C4-2B (cell line): ENCODE measurements at regions not wholly inside any gene's neighbourhood (a gene's known extent, or its start where the extent isn't known, plus 50 kb on each side); places are given as distances from the start of the nearest gene placed in this dataset.

Experiments
- H3K27ac ChIP-seq: fragments of 450-650 bp; 2 replicates; pipeline ENCODE4 v1.5.1; 2017
- ZFX ChIP-seq: fragments of 450-650 bp; IDR thresholded peaks from 2 replicates; pipeline ENCODE4 v1.6.1; 2017
- TF ChIP-seq, protein P1 (sequence below): fragments of 450-650 bp; conservative IDR thresholded peaks from 2 replicates; pipeline ENCODE4 v1.5.1; 2017; ENCODE audit warnings: mild to moderate bottlenecking

GRCh38 chr1:30262158-30262557 lies 461.2 kb downstream of the MATN1 start:
- H3K27ac ChIP-seq: no peak overlapping the region
- TF ChIP-seq, protein P1, sequence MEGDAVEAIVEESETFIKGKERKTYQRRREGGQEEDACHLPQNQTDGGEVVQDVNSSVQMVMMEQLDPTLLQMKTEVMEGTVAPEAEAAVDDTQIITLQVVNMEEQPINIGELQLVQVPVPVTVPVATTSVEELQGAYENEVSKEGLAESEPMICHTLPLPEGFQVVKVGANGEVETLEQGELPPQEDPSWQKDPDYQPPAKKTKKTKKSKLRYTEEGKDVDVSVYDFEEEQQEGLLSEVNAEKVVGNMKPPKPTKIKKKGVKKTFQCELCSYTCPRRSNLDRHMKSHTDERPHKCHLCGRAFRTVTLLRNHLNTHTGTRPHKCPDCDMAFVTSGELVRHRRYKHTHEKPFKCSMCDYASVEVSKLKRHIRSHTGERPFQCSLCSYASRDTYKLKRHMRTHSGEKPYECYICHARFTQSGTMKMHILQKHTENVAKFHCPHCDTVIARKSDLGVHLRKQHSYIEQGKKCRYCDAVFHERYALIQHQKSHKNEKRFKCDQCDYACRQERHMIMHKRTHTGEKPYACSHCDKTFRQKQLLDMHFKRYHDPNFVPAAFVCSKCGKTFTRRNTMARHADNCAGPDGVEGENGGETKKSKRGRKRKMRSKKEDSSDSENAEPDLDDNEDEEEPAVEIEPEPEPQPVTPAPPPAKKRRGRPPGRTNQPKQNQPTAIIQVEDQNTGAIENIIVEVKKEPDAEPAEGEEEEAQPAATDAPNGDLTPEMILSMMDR: no peak
- TF ChIP-seq ZFX: no peak

DNA sequence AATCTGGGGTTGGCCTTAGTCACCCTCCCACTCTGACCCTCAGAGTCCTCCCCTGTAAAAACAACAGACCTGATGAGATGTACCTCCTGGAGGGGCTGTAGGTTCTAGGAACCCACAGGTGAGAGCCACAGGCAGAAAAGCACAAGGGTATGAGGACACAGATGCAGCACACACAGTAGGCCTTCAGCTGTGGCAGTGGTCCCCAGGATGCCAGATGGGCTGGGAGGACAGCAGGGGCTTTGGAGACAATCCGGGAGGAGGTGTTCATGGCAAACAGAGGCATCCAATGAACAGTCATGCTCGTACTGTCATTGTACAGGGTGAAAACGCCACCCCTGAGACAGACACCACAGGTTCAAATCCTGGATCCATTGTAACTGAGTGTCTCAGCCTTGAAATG lies 463.1 kb downstream of the MATN1 start:
- TF ChIP-seq, protein P1: no peak
- no peak for TF ChIP-seq ZFX
- no peak overlapping the region for H3K27ac ChIP-seq

- no peak overlapping the region for H3K27ac ChIP-seq
- TF ChIP-seq, protein P1: no peak
- no peak for TF ChIP-seq ZFX
These were observed 463.8 kb downstream of the MATN1 start for GRCh38 chr1:30259631-30260030.

GRCh38 chr1:30258876-30259275 lies 464.5 kb downstream of the MATN1 start:
- H3K27ac ChIP-seq: no peak overlapping the region
- no peak for TF ChIP-seq ZFX
- TF ChIP-seq, protein P1: no peak

DNA sequence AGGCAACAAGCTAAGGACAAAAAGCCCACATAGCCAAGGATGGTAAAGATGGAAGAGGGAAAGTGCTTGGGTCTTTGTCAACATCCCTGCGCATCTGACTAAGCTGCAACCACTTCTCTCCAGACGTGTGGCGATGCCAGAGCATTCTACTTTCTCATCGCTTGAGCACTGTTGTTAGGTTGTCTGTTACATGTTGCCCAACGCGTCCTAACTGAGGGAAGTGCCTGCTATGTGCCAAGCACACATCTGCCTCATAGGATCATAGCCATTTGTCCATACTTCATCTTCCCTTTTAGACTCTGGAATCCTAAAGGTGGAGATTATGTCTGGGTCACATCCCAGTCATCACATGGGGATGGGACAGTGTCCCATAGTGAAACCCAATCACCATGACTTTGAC lies 464.9 kb downstream of the MATN1 start:
- H3K27ac ChIP-seq: no peak overlapping the region

GRCh38 chr1:30257742-30258380 lies 465.5 kb downstream of the MATN1 start:
- no peak overlapping the region for H3K27ac ChIP-seq
- TF ChIP-seq, protein P1: no peak
- no peak for TF ChIP-seq ZFX

More for the DNA sequence above, 464.9 kb downstream of the MATN1 start:
- no peak for TF ChIP-seq ZFX

GRCh38 chr1:30257322-30257721 lies 466.1 kb downstream of the MATN1 start:
- no peak for TF ChIP-seq ZFX
- TF ChIP-seq, protein P1: no peak
- H3K27ac ChIP-seq: no peak overlapping the region

DNA sequence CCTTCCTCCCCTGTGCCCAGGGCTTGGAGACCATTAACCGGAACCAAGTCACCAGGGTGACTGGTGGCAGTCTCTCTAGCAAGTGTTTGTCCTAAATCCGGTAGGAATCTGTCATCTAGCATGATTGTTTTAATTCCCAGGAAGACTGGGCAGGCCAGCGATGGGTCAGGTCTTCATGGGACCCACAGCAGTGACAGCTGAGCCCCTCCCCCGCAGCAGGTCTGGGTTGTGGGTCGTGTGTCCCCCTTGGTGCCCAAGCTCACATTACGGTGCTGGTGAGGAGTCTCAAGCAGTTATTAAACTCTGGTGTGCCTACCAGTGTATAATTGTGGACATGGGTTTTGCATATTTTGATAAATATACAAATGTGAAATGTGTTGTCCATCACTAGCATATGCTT lies 466.5 kb downstream of the MATN1 start:
- H3K27ac ChIP-seq: no peak overlapping the region
- TF ChIP-seq ZFX: no peak
- TF ChIP-seq, protein P1: no peak
